ENCODE measurements at regions not wholly inside any gene's neighbourhood (a gene's known extent, or its start where the extent isn't known, plus 50 kb on each side); places are given as distances from the start of the nearest gene placed in this dataset.

- FAIRE-seq (no peak), DNase-seq (ENCODE audit: insufficient read length, low spot score) (no peak)
- TF ChIP-seq CTCF (IDR thresholded peaks at IDR 0.05; ENCODE audit: insufficient read depth, missing control alignments), result no peak
Observed at GRCh38 chr14:44620121-44621019, 113.3 kb upstream of the FSCB start.

- DNase-seq (ENCODE audit: insufficient read length, low spot score) (no peak), FAIRE-seq (no peak)
- TF ChIP-seq CTCF (IDR thresholded peaks at IDR 0.05; ENCODE audit: insufficient read depth, missing control alignments), result no peak
Observed at GRCh38 chr14:44616204-44616603, 109.1 kb upstream of the FSCB start.

- TF ChIP-seq CTCF (IDR thresholded peaks at IDR 0.05; ENCODE audit: insufficient read depth, missing control alignments), result no peak
- FAIRE-seq, result no peak
- no peak for DNase-seq (ENCODE audit: insufficient read length, low spot score)
Observed at GRCh38 chr14:44613061-44613712, 106.1 kb upstream of the FSCB start.

- FAIRE-seq (no peak), DNase-seq (ENCODE audit: insufficient read length, low spot score) (no peak)
- no peak for TF ChIP-seq CTCF (IDR thresholded peaks at IDR 0.05; ENCODE audit: insufficient read depth, missing control alignments)
Observed at GRCh38 chr14:44612002-44612401, 104.9 kb upstream of the FSCB start.

- no peak for DNase-seq (ENCODE audit: insufficient read length, low spot score)
- no peak for FAIRE-seq
- TF ChIP-seq CTCF (IDR thresholded peaks at IDR 0.05; ENCODE audit: insufficient read depth, missing control alignments), result no peak
Observed at GRCh38 chr14:44609876-44610510, 102.9 kb upstream of the FSCB start.

GRCh38 chr14:44609201-44609600 lies 102.1 kb upstream of the FSCB start:
- no peak for FAIRE-seq

More at GRCh38 chr14:44609201-44609600, 102.1 kb upstream of the FSCB start:
- TF ChIP-seq CTCF (IDR thresholded peaks at IDR 0.05; ENCODE audit: insufficient read depth, missing control alignments), result no peak
- DNase-seq (ENCODE audit: insufficient read length, low spot score), result no peak
